ENCODE measurements at regions not wholly inside any gene's neighbourhood (a gene's known extent, or its start where the extent isn't known, plus 50 kb on each side); places are given as distances from the start of the nearest gene placed in this dataset.
"Not testable (repeated sequence)": the region's sequence is repeated elsewhere in the genome, so short reads cannot be mapped to it uniquely, and the experiment has no call there.

GRCh38 chr4:126761947-126762662 is 870.7 kb upstream of the INTU start:
- no peak for DNase-seq

GRCh38 chr4:126762663-126763247 is 870.0 kb upstream of the INTU start:
- DNase-seq: no peak

GRCh38 chr4:126766241-126766640 is 866.5 kb upstream of the INTU start:
- DNase-seq: no peak

GRCh38 chr4:126768338-126768737 is 864.4 kb upstream of the INTU start:
- no peak for DNase-seq

- DNase-seq: not testable (repeated sequence)
These were observed 861.8 kb upstream of the INTU start for GRCh38 chr4:126770811-126771553.

GRCh38 chr4:126771618-126772017 is 861.1 kb upstream of the INTU start:
- not testable (repeated sequence) for DNase-seq

- DNase-seq: no peak
These were observed 860.1 kb upstream of the INTU start for GRCh38 chr4:126772662-126773061.

GRCh38 chr4:126775485-126776106 is 857.2 kb upstream of the INTU start:
- DNase-seq: no peak

- DNase-seq: no peak
These were observed 856.4 kb upstream of the INTU start for GRCh38 chr4:126776361-126776760.

- DNase-seq: no peak
These were observed 855.1 kb upstream of the INTU start for GRCh38 chr4:126777649-126778048.

- DNase-seq: no peak
These were observed 854.4 kb upstream of the INTU start for GRCh38 chr4:126778348-126778747.

- no peak for DNase-seq
These were observed 853.8 kb upstream of the INTU start for GRCh38 chr4:126779001-126779400.

GRCh38 chr4:126779436-126780166 is 853.2 kb upstream of the INTU start:
- no peak for DNase-seq

GRCh38 chr4:126783191-126783590 is 849.6 kb upstream of the INTU start:
- DNase-seq: no peak

GRCh38 chr4:126784966-126785580 is 847.7 kb upstream of the INTU start:
- DNase-seq: no peak

GRCh38 chr4:126790633-126791032 is 842.1 kb upstream of the INTU start:
- no peak for DNase-seq

- no peak for DNase-seq
These were observed 838.4 kb upstream of the INTU start for GRCh38 chr4:126794363-126794762.

GRCh38 chr4:126798214-126798613 is 834.5 kb upstream of the INTU start:
- DNase-seq: no peak

GRCh38 chr4:126799416-126799815 is 833.3 kb upstream of the INTU start:
- no peak for DNase-seq

- no peak for DNase-seq
These were observed 832.7 kb upstream of the INTU start for GRCh38 chr4:126799971-126800574.

- DNase-seq: no peak
These were observed 832.1 kb upstream of the INTU start for GRCh38 chr4:126800575-126801141.

GRCh38 chr4:126807132-126807531 is 825.6 kb upstream of the INTU start:
- DNase-seq: no peak
